ENCODE measurements at regions not wholly inside any gene's neighbourhood (a gene's known extent, or its start where the extent isn't known, plus 50 kb on each side); places are given as distances from the start of the nearest gene placed in this dataset.

GRCh38 chr16:85491798-85492294 lies 121.3 kb upstream of the GSE1 start:
- TF ChIP-seq E2F1 (CRISPR knock-in tag; IDR thresholded peaks at IDR 0.05) (no peak), CHD2 (IDR thresholded peaks at IDR 0.05; ENCODE audit: low read depth, low read length) (no peak), ZNF773 (CRISPR knock-in tag; IDR thresholded peaks at IDR 0.05; ENCODE audit: borderline replicate concordance) (no peak), ZNF670 (CRISPR knock-in tag; IDR thresholded peaks at IDR 0.05; ENCODE audit: borderline replicate concordance) (no peak), ZNF644 (CRISPR knock-in tag; IDR thresholded peaks at IDR 0.05; ENCODE audit: low read depth) (no peak), ONECUT2 (CRISPR knock-in tag; IDR thresholded peaks at IDR 0.05) (no peak), TARDBP (CRISPR knock-in tag; IDR thresholded peaks at IDR 0.05) (no peak), SUZ12 (IDR thresholded peaks at IDR 0.05; ENCODE audit: low read depth, low read length) (no peak), HIVEP1 (CRISPR knock-in tag; IDR thresholded peaks at IDR 0.05) (no peak), XBP1 (CRISPR knock-in tag; IDR thresholded peaks at IDR 0.05) (no peak)
